ENCODE measurements at regions not wholly inside any gene's neighbourhood (a gene's known extent, or its start where the extent isn't known, plus 50 kb on each side); places are given as distances from the start of the nearest gene placed in this dataset.

DNA sequence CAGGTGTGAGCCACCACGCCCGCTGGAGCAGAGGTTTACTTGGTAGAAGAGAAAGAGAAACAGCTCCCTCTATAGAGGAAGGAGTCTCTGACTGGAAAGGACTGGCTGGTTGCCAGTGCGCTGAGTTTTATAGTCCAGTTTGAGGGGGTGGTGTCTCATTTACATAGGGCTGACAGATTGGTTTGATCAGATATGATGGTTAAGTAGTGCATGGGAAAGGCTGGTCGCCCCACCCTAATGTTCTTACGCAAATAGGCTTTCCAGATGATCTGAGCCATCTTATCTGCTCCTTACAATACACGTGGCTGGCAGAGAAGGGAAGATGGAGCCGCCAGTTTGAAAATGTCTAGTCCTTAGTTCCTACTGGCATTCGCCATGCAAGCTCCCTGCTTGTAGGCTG is 439.5 kb downstream of the NAF1 start:
- Mint-ChIP-seq H3K36me3 (no peaks in the 10 kb centered on the region), H3K27me3 (no peaks in the 10 kb centered on the region), H3K4me3 (no peak overlapping the region), H3K9me3 (no peaks in the 10 kb centered on the region), H3K4me1 (ENCODE audit: unreplicated experiment) (no peaks in the 10 kb centered on the region), H3K27ac (no peak overlapping the region)
- no peak for DNase-seq (ENCODE audit: extremely low spot score, unreplicated experiment)
- TF ChIP-seq, protein P1, sequence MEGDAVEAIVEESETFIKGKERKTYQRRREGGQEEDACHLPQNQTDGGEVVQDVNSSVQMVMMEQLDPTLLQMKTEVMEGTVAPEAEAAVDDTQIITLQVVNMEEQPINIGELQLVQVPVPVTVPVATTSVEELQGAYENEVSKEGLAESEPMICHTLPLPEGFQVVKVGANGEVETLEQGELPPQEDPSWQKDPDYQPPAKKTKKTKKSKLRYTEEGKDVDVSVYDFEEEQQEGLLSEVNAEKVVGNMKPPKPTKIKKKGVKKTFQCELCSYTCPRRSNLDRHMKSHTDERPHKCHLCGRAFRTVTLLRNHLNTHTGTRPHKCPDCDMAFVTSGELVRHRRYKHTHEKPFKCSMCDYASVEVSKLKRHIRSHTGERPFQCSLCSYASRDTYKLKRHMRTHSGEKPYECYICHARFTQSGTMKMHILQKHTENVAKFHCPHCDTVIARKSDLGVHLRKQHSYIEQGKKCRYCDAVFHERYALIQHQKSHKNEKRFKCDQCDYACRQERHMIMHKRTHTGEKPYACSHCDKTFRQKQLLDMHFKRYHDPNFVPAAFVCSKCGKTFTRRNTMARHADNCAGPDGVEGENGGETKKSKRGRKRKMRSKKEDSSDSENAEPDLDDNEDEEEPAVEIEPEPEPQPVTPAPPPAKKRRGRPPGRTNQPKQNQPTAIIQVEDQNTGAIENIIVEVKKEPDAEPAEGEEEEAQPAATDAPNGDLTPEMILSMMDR (conservative IDR thresholded peaks at IDR 0.05): no peak

DNA sequence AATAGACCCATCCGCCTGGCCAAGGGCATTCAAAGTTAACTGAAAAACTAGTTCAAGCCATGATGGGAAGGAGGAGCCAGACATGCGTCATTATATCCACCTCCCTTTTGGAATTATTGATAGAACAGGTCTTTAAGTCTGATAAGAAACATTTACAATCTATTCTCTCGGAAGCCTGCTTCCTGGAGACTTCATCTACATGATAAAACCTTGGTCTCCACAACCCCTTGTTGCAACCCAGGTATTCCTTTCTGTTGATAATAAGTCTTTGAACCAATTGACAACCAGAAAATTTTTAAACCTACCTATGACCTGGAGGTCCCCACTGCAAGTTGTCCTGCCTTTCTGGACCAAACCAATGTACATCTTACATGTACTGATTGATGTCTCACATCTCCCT is 451.3 kb downstream of the NAF1 start:
- no peaks in the 10 kb centered on the region for H3K27me3 Mint-ChIP-seq
- H3K27ac Mint-ChIP-seq: no peak overlapping the region
- no peaks in the 10 kb centered on the region for H3K4me1 Mint-ChIP-seq (ENCODE audit: unreplicated experiment)
- peaks cover 9% of the 10 kb centered on the region for H3K9me3 Mint-ChIP-seq
- no peaks in the 10 kb centered on the region for H3K36me3 Mint-ChIP-seq
- H3K4me3 Mint-ChIP-seq: no peak overlapping the region
- TF ChIP-seq, protein P1 (conservative IDR thresholded peaks at IDR 0.05): no peak
- no peak for DNase-seq (ENCODE audit: extremely low spot score, unreplicated experiment)

DNA sequence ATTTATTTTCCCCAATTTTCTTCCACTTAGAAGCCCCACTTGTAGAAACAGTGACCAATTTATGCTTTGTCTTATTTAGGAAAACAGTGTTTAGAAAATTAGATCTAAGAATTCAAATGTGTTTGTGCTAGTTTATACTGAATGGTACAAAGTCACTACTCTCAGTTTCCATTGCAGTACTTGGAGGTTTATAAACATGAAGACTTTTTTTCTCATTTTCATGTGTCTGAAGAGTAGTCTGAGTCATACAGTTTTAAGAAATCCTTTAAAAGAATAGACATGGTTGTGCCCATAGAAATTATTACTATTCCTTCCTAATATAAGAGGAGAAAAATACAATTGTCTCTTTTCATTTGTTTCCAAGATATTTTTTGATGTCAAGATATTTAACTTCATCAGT is 458.7 kb downstream of the NAF1 start:
- TF ChIP-seq, protein P1 (conservative IDR thresholded peaks at IDR 0.05): no peak
- H3K9me3 Mint-ChIP-seq: peaks cover 9% of the 10 kb centered on the region
- DNase-seq (ENCODE audit: extremely low spot score, unreplicated experiment): no peak
- no peak overlapping the region for H3K4me3 Mint-ChIP-seq
- H3K27me3 Mint-ChIP-seq: no peaks in the 10 kb centered on the region
- no peaks in the 10 kb centered on the region for H3K36me3 Mint-ChIP-seq
- H3K4me1 Mint-ChIP-seq (ENCODE audit: unreplicated experiment): no peaks in the 10 kb centered on the region
- H3K27ac Mint-ChIP-seq: no peak overlapping the region

DNA sequence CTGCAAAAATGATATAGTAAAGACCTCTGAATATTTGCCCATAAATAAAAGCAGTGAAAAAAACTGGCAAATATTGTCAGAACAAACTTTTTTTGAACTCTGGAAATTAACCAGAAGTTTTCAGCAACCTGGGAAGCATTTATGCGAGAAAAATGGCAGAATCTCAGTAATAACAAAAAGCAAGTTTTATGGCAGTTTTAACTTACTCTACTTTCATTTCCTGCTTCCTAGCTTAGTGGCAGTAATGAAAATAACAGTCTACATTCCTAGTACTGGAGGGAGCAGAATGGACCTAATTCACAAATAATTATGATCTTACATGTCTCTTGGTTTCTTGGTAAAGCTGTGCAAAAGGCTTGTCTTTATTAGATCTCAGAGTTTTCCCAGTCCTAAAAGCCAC is 460.1 kb downstream of the NAF1 start:
- no peaks in the 10 kb centered on the region for H3K27me3 Mint-ChIP-seq
- no peaks in the 10 kb centered on the region for H3K4me1 Mint-ChIP-seq (ENCODE audit: unreplicated experiment)
- TF ChIP-seq, protein P1 (conservative IDR thresholded peaks at IDR 0.05): no peak
- no peak overlapping the region for H3K27ac Mint-ChIP-seq
- no peak overlapping the region for H3K4me3 Mint-ChIP-seq
- no peaks in the 10 kb centered on the region for H3K9me3 Mint-ChIP-seq
- H3K36me3 Mint-ChIP-seq: no peaks in the 10 kb centered on the region
- DNase-seq (ENCODE audit: extremely low spot score, unreplicated experiment): no peak

DNA sequence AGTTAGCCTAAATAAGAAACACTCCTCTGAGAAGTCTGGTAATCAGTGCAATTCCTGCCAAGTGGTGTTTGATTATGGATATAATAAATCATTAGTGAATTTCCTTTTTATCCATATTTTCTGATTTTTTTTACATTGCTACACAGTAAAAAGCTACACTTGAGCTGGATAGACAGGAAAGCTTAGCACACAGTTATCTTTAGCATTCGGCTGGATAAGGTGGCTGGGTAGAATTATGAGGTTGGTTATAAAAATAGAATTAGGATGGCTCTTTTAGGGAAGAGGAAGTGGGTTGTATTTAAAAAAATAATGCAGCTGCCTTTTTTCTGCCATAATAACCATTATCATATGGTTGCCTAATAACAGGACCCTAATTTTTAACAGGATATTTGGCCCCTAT is 460.6 kb downstream of the NAF1 start:
- no peaks in the 10 kb centered on the region for H3K9me3 Mint-ChIP-seq
- no peak for DNase-seq (ENCODE audit: extremely low spot score, unreplicated experiment)
- H3K4me3 Mint-ChIP-seq: no peak overlapping the region
- H3K36me3 Mint-ChIP-seq: no peaks in the 10 kb centered on the region
- H3K27ac Mint-ChIP-seq: no peak overlapping the region
- TF ChIP-seq, protein P1 (conservative IDR thresholded peaks at IDR 0.05): no peak
- H3K4me1 Mint-ChIP-seq (ENCODE audit: unreplicated experiment): no peaks in the 10 kb centered on the region
- H3K27me3 Mint-ChIP-seq: no peaks in the 10 kb centered on the region

DNA sequence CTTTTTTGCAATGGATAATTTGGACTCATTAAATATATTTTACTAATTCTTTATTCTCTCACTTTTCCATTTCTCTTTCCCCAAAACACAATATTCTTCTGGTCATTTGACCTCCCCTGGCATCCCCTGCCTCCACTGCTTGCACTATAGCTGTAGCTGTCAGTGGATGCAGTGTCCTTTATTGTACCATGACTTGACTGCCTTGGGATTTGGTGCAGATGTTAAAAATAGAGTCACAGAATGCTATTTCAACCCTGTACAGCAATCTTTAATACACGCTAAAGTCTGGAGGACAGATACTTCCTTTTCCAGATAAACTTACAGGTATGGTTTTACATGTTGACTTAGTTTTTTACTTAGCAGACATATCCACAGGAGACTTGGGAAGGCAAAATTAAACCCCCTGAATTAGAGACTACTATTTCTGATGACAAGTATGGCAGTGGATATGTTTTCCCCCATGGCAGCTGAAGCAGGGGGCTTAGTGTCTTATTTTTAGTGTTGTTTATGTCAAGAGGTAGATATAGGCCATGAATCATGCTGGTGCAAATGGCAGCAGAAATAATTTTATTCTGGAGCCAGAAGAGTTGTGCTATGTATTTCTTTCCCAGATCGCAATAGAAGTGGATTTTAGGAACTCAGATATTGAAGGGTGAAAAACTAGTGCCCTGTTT is 461.4 kb downstream of the NAF1 start:
- no peaks in the 10 kb centered on the region for H3K36me3 Mint-ChIP-seq
- TF ChIP-seq, protein P1 (conservative IDR thresholded peaks at IDR 0.05): no peak
- H3K9me3 Mint-ChIP-seq: no peaks in the 10 kb centered on the region
- no peaks in the 10 kb centered on the region for H3K27me3 Mint-ChIP-seq
- no peak overlapping the region for H3K27ac Mint-ChIP-seq
- no peak overlapping the region for H3K4me3 Mint-ChIP-seq
- no peaks in the 10 kb centered on the region for H3K4me1 Mint-ChIP-seq (ENCODE audit: unreplicated experiment)
- DNase-seq (ENCODE audit: extremely low spot score, unreplicated experiment): no peak

Data from type B pancreatic cell (in vitro differentiated cells).